ENCODE measurements at regions not wholly inside any gene's neighbourhood (a gene's known extent, or its start where the extent isn't known, plus 50 kb on each side); places are given as distances from the start of the nearest gene placed in this dataset.

GRCh38 chr3:38984731-38985130, 67.0 kb downstream of the SCN11A start (continued):
- TF ChIP-seq PRDM15 (CRISPR knock-in tag; IDR thresholded peaks at IDR 0.05) (no peak), GRHL2 (CRISPR knock-in tag; IDR thresholded peaks at IDR 0.05; ENCODE audit: insufficient replicate concordance, severe bottlenecking) (no peak), ZMAT4 (CRISPR knock-in tag; IDR thresholded peaks at IDR 0.05) (no peak), PREB (CRISPR knock-in tag; IDR thresholded peaks at IDR 0.05; ENCODE audit: borderline replicate concordance) (no peak)

- TF ChIP-seq EMX1 (CRISPR knock-in tag; IDR thresholded peaks at IDR 0.05), result no peak
- DNase-seq (ENCODE audit: low spot score), result no peak
- Mint-ChIP-seq H3K27ac (no peak overlapping the region), H3K4me3 (no peak overlapping the region), H3K9me3 (peaks cover 11% of the 10 kb centered on the region), H3K36me3 (peaks cover 3% of the 10 kb centered on the region; the same call in 1 of the 2 replicates), H3K27me3 (ENCODE audit: low read depth) (no peaks in the 10 kb centered on the region), H3K4me1 (peaks cover 21% of the 10 kb centered on the region)
- ChIA-PET CTCF (interaction anchor here (0.7 to 1.7 kb wide), 7 partner anchors 12 to 245 kb away, joined by 3 to 9 read pairs (median 4); no protein-coding TSS in a partner anchor), POLR2A (no interaction called here)
- no peak for ATAC-seq
Measured at GRCh38 chr3:38984110-38984509, 67.6 kb downstream of the SCN11A start.

- Mint-ChIP-seq H3K4me1 (peaks cover 26% of the 10 kb centered on the region), H3K9me3 (peaks cover 15% of the 10 kb centered on the region), H3K27ac (no peak overlapping the region), H3K27me3 (ENCODE audit: low read depth) (no peaks in the 10 kb centered on the region), H3K4me3 (no peak overlapping the region), H3K36me3 (peaks cover 5% of the 10 kb centered on the region; the same call in 1 of the 2 replicates)
- POLR2A ChIA-PET, result no interaction called here
- CTCF ChIA-PET, result interaction anchor here (2.7 kb wide), 1 partner anchor 19 kb away, joined by 14 read pairs; no protein-coding TSS in a partner anchor
- DNase-seq (ENCODE audit: low spot score), result no peak
- no peak for ATAC-seq
- TF ChIP-seq CTCF (IDR thresholded peaks at IDR 0.05) (no peak), ZNF671 (CRISPR knock-in tag; IDR thresholded peaks at IDR 0.05) (no peak), SMAD4 (CRISPR knock-in tag; IDR thresholded peaks at IDR 0.05) (no peak), KAT7 (CRISPR knock-in tag; IDR thresholded peaks at IDR 0.05; ENCODE audit: borderline replicate concordance) (no peak), FOXK1 (CRISPR knock-in tag; IDR thresholded peaks at IDR 0.05) (no peak), ETV6 (CRISPR knock-in tag; IDR thresholded peaks at IDR 0.05) (no peak), ZNF512 (CRISPR knock-in tag; IDR thresholded peaks at IDR 0.05; ENCODE audit: borderline replicate concordance) (no peak), OVOL2 (CRISPR knock-in tag; IDR thresholded peaks at IDR 0.05; ENCODE audit: borderline replicate concordance) (no peak), SMAD3 (CRISPR knock-in tag; IDR thresholded peaks at IDR 0.05; ENCODE audit: borderline replicate concordance) (no peak), MXD4 (CRISPR knock-in tag; IDR thresholded peaks at IDR 0.05; ENCODE audit: borderline replicate concordance) (no peak), ATF3 (CRISPR knock-in tag; conservative IDR thresholded peaks at IDR 0.05) (no peak), ZNF281 (CRISPR knock-in tag; IDR thresholded peaks at IDR 0.05) (no peak), TEAD4 (CRISPR knock-in tag; IDR thresholded peaks at IDR 0.05) (no peak), ELF4 (CRISPR knock-in tag; IDR thresholded peaks at IDR 0.05; ENCODE audit: low read depth) (no peak), ZBTB43 (CRISPR knock-in tag; IDR thresholded peaks at IDR 0.05) (no peak)
Measured at GRCh38 chr3:38980938-38981337, 70.8 kb downstream of the SCN11A start.

Data from WTC11 (cell line).